ENCODE measurements at regions not wholly inside any gene's neighbourhood (a gene's known extent, or its start where the extent isn't known, plus 50 kb on each side); places are given as distances from the start of the nearest gene placed in this dataset.

GRCh38 chr7:131636092-131636491 is 79.7 kb upstream of the PODXL start:
- TF ChIP-seq CTCF (IDR thresholded peaks at IDR 0.05), result no peak
- no peak for TF ChIP-seq POLR2A (IDR thresholded peaks at IDR 0.05)
